ENCODE measurements at regions not wholly inside any gene's neighbourhood (a gene's known extent, or its start where the extent isn't known, plus 50 kb on each side); places are given as distances from the start of the nearest gene placed in this dataset.

- Histone ChIP-seq H3K27ac (no peak overlapping the region), H3K4me1 (ENCODE audit: insufficient read depth) (no peaks in the 10 kb centered on the region), H3K36me3 (no peaks in the 10 kb centered on the region), H3K4me3 (no peak overlapping the region), H3K9me3 (no peaks in the 10 kb centered on the region), H3K27me3 (no peaks in the 10 kb centered on the region)
- DNase-seq: no peak
- intact Hi-C loops (cut with DNase I): no loop called here
- WGBS, 3 donors: 80 to 87% (median 80%) methylated on average over 1 of the region's 1 CpG
- TF ChIP-seq CTCF (IDR thresholded peaks at IDR 0.05) (no peak), POLR2A (IDR thresholded peaks at IDR 0.05) (no peak), EP300 (IDR thresholded peaks at IDR 0.05) (no peak)
Observed at GRCh38 chr11:87438416-87438815, 400.7 kb downstream of the TMEM135 start.

GRCh38 chr11:87437844-87438223 lies 400.1 kb downstream of the TMEM135 start:
- no peaks in the 10 kb centered on the region for H3K9me3 ChIP-seq
- no peaks in the 10 kb centered on the region for H3K4me1 ChIP-seq (ENCODE audit: insufficient read depth)
- H3K4me3 ChIP-seq: no peak overlapping the region
- H3K27me3 ChIP-seq: no peaks in the 10 kb centered on the region
- intact Hi-C loops (cut with DNase I): no loop called here
- no peak overlapping the region for H3K27ac ChIP-seq
- no peak for TF ChIP-seq POLR2A (IDR thresholded peaks at IDR 0.05)
- TF ChIP-seq EP300 (IDR thresholded peaks at IDR 0.05): no peak
- no peak for TF ChIP-seq CTCF (IDR thresholded peaks at IDR 0.05)
- no peaks in the 10 kb centered on the region for H3K36me3 ChIP-seq
- no peak for DNase-seq

- Histone ChIP-seq H3K4me1 (ENCODE audit: insufficient read depth) (no peaks in the 10 kb centered on the region), H3K9me3 (no peaks in the 10 kb centered on the region), H3K4me3 (no peak overlapping the region), H3K36me3 (no peaks in the 10 kb centered on the region), H3K27me3 (no peaks in the 10 kb centered on the region), H3K27ac (no peak overlapping the region)
- intact Hi-C loops (cut with DNase I): no loop called here
- 74 to 84% (median 79%) methylated on average over 5 of the region's 5 CpGs for WGBS, 3 donors
- no peak for DNase-seq
- TF ChIP-seq POLR2A (IDR thresholded peaks at IDR 0.05): no peak
- no peak for TF ChIP-seq EP300 (IDR thresholded peaks at IDR 0.05)
- TF ChIP-seq CTCF (IDR thresholded peaks at IDR 0.05): no peak
Observed at GRCh38 chr11:87437133-87437843, 399.6 kb downstream of the TMEM135 start.

GRCh38 chr11:87432022-87432421 lies 394.3 kb downstream of the TMEM135 start:
- Histone ChIP-seq H3K27ac (peak overlapping the region in 1 of 2 donors; percentile 58), H3K9me3 (no peaks in the 10 kb centered on the region), H3K4me1 (ENCODE audit: insufficient read depth) (peaks cover 11% of the 10 kb centered on the region), H3K4me3 (no peak overlapping the region), H3K27me3 (no peaks in the 10 kb centered on the region), H3K36me3 (no peaks in the 10 kb centered on the region)
- no peak for DNase-seq
- TF ChIP-seq EP300 (IDR thresholded peaks at IDR 0.05) (no peak), POLR2A (IDR thresholded peaks at IDR 0.05) (no peak), CTCF (IDR thresholded peaks at IDR 0.05) (no peak)
- intact Hi-C loops (cut with DNase I): no loop called here
- WGBS, 3 donors: 10 to 19% (median 14%) methylated on average over 4 of the region's 4 CpGs

Data from ovary (tissue), 7 donors.